A673 (cell line): ENCODE measurements at regions not wholly inside any gene's neighbourhood (a gene's known extent, or its start where the extent isn't known, plus 50 kb on each side); places are given as distances from the start of the nearest gene placed in this dataset.

Experiments used
- BruUV-seq: library from RNA; stranded (reverse); fragments of 400-500 nt; replicated peaks from 2 replicates; lab custom pipeline; 2021; lab: Mats Ljungman, UMichigan
- CTCF ChIA-PET: fragments of 300-600 bp; sonication (Branson Sonifier 250); formaldehyde crosslinking; loops from one replicate; lab custom pipeline; 2022; ENCODE audit warnings: antibody characterized with exemption; lab: Charles Lee
- POLR2A ChIA-PET: fragments of 300-600 bp; sonication (Branson Sonifier 250); formaldehyde crosslinking; loops from one replicate; lab custom pipeline; 2022; ENCODE audit warnings: antibody characterized with exemption; ENCODE audit not compliant: low non-redundant PET; lab: Charles Lee
- DNase-seq: peaks from one replicate; pipeline ENCODE4 v3.0.0-alpha.2; 2015; ENCODE audit warnings: low spot score
- H3K27ac ChIP-seq: fragments of 200-600 bp; sonication (generic); 2 replicates; pipeline ENCODE4 v1.5.1; 2016; ENCODE audit warnings: mixed run types, low read depth, mild to moderate bottlenecking, mixed read lengths, antibody characterized with exemption, low read length; ENCODE audit not compliant: poor library complexity, severe bottlenecking
- H3K27me3 ChIP-seq: fragments of 200-600 bp; sonication (generic); replicated peaks from 2 replicates; pipeline ENCODE4 v1.6.1; 2017; ENCODE audit warnings: mixed run types, low read depth, mild to moderate bottlenecking, mixed read lengths, antibody characterized with exemption, low read length; ENCODE audit not compliant: insufficient read depth, poor library complexity
- H3K36me3 ChIP-seq: fragments of 200-600 bp; sonication (generic); 2 replicates; pipeline ENCODE4 v1.6.1; 2016; ENCODE audit warnings: mixed run types, mild to moderate bottlenecking, mixed read lengths, antibody characterized with exemption, low read length; ENCODE audit not compliant: insufficient read depth, poor library complexity, severe bottlenecking
- H3K4me1 ChIP-seq: fragments of 200-600 bp; sonication (generic); 2 replicates; pipeline ENCODE4 v1.6.1; 2017; ENCODE audit warnings: mixed run types, mild to moderate bottlenecking, mixed read lengths, antibody characterized with exemption, low read length; ENCODE audit not compliant: insufficient read depth, poor library complexity, severe bottlenecking
- H3K4me3 ChIP-seq: fragments of 200-600 bp; sonication (generic); 2 replicates; pipeline ENCODE4 v1.5.1; 2016; ENCODE audit warnings: low read depth, mixed run types, mild to moderate bottlenecking, mixed read lengths, low read length; ENCODE audit not compliant: poor library complexity, severe bottlenecking
- H3K9me3 ChIP-seq: fragments of 200-600 bp; sonication (generic); 2 replicates; pipeline ENCODE4 v1.6.1; 2016; ENCODE audit warnings: mixed run types, low read depth, mild to moderate bottlenecking, mixed read lengths, antibody characterized with exemption, low read length; ENCODE audit not compliant: poor library complexity, severe bottlenecking
- CTCF ChIP-seq: fragments of 300-800, 200-600 bp; sonication (generic); conservative IDR thresholded peaks from 2 replicates; pipeline ENCODE4 v1.5.1; 2017; ENCODE audit warnings: low read depth, mild to moderate bottlenecking, antibody characterized with exemption, low read length, moderate library complexity, mixed read lengths
- EZH2 ChIP-seq: fragments of 200-600 bp; sonication (generic); IDR thresholded peaks from 2 replicates; pipeline ENCODE4 v1.6.1; 2017; ENCODE audit warnings: borderline replicate concordance, low read depth, mild to moderate bottlenecking, mixed read lengths, antibody characterized with exemption, low read length; ENCODE audit not compliant: poor library complexity, severe bottlenecking
- intact Hi-C: fragments of 100-400 bp; cut with micrococcal nuclease; formaldehyde crosslinking; loops from one replicate; pipeline ENCODE4 v1.10.0; 2022; ENCODE audit not compliant: unreplicated experiment

GRCh38 chr7:41104631-41105030 is 598.3 kb downstream of the INHBA start:
- POLR2A ChIA-PET = no interaction called here
- intact Hi-C loops = no loop called here
- no peaks in the 10 kb centered on the region for H3K4me1 ChIP-seq
- BruUV-seq = no TSS peak
- no peaks in the 10 kb centered on the region for H3K27me3 ChIP-seq
- CTCF ChIA-PET = no interaction called here
- no peak for DNase-seq
- no peak overlapping the region for H3K4me3 ChIP-seq
- no peaks in the 10 kb centered on the region for H3K9me3 ChIP-seq
- no peaks in the 10 kb centered on the region for H3K36me3 ChIP-seq
- TF ChIP-seq EZH2 (no peak), CTCF (no peak)
- no peak overlapping the region for H3K27ac ChIP-seq

- H3K27ac ChIP-seq = no peak overlapping the region
- ChIA-PET POLR2A (no interaction called here), CTCF (no interaction called here)
- TF ChIP-seq CTCF (no peak), EZH2 (no peak)
- no peak for DNase-seq
- no peak overlapping the region for H3K4me3 ChIP-seq
- no TSS peak for BruUV-seq
- no peaks in the 10 kb centered on the region for H3K27me3 ChIP-seq
- H3K9me3 ChIP-seq = no peaks in the 10 kb centered on the region
- H3K4me1 ChIP-seq = no peaks in the 10 kb centered on the region
- no peaks in the 10 kb centered on the region for H3K36me3 ChIP-seq
- intact Hi-C loops = no loop called here
Observed at GRCh38 chr7:41103331-41103730, 599.6 kb downstream of the INHBA start.

GRCh38 chr7:41098846-41099245 is 604.0 kb downstream of the INHBA start:
- BruUV-seq = no TSS peak

More at GRCh38 chr7:41098846-41099245, 604.0 kb downstream of the INHBA start:
- Histone ChIP-seq H3K27ac (no peak overlapping the region), H3K27me3 (no peaks in the 10 kb centered on the region), H3K4me3 (no peak overlapping the region), H3K9me3 (no peaks in the 10 kb centered on the region), H3K4me1 (no peaks in the 10 kb centered on the region), H3K36me3 (no peaks in the 10 kb centered on the region)
- intact Hi-C loops = no loop called here
- ChIA-PET POLR2A (no interaction called here), CTCF (no interaction called here)
- DNase-seq = no peak
- TF ChIP-seq CTCF (no peak), EZH2 (no peak)
